ENCODE measurements at regions not wholly inside any gene's neighbourhood (a gene's known extent, or its start where the extent isn't known, plus 50 kb on each side); places are given as distances from the start of the nearest gene placed in this dataset.

DNA sequence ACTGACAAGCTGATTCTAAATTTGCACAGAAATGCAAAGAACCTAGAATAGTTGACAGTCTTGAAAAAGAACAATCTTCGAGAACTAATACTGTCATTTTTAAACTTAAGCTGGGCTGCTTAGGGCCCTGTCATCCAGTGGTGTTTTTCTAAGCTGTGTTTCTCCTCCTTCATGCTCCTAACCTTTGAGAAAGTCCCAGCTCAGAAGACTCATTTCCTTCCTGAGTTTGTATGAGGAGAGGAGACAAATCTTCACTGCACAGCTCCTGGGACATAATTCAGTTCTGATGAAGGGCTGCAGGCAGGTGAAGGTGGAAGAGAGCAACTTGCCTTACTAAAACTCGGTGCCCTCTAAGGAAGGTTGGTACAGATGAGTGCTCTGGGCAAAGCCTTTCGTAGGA is 109.5 kb upstream of the ANKRD55 start:
- TF ChIP-seq GATA2 (IDR thresholded peaks at IDR 0.05; ENCODE audit: low read depth, low read length): no peak
- no peak for TF ChIP-seq GATA3 (IDR thresholded peaks at IDR 0.05; ENCODE audit: low read depth, low read length)

Data from SH-SY5Y (cell line).